ENCODE measurements at regions not wholly inside any gene's neighbourhood (a gene's known extent, or its start where the extent isn't known, plus 50 kb on each side); places are given as distances from the start of the nearest gene placed in this dataset.
"Not testable (repeated sequence)": the region's sequence is repeated elsewhere in the genome, so short reads cannot be mapped to it uniquely, and the experiment has no call there.

DNA sequence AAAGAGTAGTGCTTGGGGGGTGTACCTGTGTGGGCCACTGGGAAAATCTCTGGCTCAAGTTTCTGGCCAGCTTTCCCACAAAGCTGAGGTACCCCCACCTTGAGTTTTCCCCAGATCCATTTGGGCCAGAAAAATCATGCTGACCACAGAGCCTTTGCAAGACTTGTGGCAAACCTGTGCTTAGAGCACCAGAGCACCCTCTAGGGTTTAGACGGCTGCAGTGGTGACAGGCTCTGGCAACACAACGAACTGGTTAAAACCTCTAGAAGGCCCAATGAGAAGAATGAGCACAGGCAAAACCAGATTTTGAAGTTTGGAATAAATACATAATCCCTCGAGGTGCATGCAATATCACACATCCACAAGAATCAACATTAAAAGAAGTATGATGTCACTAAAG lies 290.7 kb upstream of the FOLH1 start:
- no peak for DNase-seq (ENCODE audit: low spot score)

DNA sequence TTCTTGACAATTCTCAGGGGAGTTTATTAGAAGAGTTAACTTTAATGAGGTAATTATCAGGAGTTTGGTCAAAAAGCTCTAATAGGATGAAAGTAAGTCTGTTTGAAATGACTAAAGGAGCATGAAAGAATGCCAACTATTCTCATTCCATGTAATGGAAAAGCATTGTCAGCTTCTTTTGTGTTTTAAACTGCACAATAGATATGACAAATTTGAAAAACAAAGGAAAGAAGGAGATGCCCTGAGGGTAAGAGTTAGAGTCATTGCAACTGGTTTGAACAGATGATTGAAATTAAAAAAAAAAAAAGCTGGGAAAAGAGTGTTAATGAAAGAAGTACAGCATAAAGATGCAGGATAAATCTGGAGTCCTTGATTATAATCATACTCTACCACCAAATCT lies 296.8 kb upstream of the FOLH1 start:
- DNase-seq (ENCODE audit: low spot score), result no peak

DNA sequence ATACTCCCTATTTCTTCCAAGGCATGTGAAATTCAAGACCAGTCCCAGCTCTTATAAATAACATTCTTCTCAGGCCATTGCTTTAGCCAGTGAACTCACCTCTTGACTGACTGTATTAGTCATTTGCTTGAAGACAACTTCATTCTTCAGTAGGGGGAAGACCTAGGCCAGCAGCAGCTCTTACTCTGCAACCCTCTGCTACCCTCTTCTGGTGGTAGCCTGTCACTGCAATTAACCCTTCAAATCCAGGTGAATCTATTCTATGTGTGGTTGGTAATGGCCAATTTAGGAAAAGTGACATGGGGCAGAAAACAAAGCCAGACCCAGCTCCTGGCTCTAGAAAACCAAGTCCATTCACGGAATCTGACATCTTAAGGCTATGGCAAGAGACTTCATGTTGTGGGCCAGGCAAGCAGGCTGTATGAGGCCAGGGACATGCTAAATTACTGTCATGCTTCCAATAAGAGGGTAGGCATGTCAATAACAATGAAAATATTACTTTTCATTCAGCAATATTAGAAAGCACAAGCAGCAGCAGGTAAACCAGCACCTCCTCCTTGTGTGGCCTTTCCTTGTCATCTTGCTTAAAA lies 317.9 kb upstream of the FOLH1 start:
- DNase-seq (ENCODE audit: low spot score), result peak; percentile 1

DNA sequence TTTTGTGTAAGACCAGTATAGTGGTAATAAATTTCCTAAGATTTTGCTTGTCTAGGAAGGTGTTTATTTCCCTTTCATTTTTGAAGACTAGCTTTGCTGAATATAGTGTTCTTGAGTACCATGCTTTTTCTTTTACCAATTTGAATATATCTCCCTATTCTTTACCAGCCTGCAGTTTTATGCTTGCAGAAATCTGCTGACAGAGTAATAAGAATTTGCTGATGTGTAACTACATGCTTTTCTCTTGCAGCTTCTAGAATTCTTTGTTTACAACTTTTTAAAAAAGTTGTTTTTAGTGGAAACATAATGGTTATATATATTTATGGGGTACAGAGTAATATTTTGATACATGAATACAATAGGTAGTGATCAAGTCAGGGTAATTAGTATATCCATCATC lies 324.8 kb upstream of the FOLH1 start:
- no peak for DNase-seq (ENCODE audit: low spot score)

DNA sequence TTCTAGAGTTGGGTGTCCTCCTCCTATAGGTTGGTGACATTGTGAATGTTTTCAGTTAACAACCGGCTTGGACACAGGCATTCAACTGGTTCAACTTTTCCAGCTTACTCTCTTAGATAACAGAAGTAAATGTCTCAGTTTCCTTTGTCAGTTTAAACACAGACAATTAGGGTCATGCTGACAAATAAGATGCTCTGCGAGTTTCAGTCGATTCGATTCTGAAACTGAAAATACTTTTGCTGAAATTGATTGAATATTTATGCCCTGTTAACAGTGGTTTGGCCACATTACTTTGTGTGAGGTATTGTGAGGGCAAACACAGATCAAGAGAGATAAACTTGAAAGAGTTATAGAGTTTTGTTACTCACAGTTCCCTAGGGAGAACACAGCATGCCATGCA lies 330.5 kb upstream of the FOLH1 start:
- DNase-seq (ENCODE audit: low spot score), result not testable (repeated sequence)

DNA sequence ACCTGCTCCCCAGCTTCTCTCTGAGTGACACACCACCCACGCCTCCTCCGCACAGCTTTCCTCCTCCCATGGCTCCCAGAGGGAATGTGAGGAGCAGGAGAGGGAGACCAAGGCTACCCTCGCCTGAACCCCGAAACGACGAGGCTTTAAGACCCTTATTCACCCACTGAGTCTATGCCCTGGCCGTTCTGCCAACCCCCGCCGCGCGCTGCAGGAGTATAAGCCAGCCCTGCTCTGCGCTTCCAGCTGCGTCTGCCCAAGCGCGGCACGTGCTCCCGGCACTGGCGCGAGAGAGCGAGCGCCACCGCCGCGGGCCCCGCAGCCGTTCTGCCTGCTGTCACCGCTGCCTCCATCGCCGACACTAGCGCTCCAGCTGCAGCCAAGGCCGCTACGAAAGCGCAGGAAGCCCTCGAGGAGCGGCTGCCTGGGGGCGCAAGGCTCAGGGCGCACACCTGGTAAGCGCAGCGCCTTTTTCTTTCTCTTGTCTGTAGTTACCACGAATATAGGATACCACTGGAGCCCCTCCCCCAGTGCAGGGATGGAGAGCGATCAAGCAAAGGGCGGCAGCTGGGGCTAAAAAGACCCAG lies 350.0 kb upstream of the FOLH1 start:
- DNase-seq (ENCODE audit: low spot score), result not testable (repeated sequence)

DNA sequence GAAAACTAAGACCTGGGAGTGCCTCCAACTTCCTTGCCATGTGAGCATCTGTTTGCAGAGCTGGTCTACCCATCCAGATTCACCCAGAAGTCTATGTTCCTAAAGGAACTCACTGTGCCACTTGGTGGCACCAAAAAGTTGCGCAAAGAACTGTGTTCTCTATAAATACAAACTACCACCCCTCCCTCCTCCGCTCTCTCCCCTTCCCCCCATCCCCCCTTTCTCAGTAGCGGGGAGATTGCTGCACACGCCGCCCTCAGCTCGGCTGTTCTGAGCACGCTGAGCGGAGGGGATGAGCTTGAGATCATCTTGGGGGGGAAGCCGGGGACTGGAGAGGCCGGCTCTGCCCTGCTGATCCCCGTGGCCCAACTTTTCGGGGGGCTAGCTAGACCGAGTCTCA lies 352.2 kb upstream of the FOLH1 start:
- not testable (repeated sequence) for DNase-seq (ENCODE audit: low spot score)

DNA sequence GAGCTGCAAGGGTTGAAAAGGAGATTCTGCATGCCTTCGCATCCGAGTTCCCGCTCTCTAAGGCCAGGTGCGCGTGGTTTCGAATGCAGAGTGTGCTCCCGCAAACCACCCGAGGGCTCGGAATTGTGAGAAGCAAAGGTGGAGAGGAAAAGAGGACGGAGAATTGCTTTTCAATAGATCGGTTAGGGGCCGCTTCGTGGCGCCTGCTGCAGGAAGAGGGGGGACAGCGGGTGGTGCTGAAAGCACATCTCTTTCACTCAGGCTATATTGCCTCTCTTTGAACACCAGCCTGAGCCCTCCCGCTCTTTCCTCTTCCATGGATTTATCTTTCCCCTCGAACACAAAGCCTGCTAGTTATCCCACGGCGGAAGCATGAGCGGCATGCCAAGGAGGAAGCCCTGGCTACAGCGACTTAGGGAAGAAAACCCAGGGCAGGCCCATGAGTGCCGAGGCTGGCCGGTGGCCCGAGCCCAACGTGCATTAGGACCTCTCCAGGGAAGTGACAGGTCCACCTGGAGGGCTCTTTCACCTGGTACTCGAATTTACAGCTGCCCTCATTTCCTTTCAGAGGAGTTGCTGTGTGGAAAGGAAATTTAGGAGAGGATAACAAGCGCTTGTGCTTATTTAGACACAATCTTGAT lies 353.0 kb upstream of the FOLH1 start:
- not testable (repeated sequence) for DNase-seq (ENCODE audit: low spot score)

DNA sequence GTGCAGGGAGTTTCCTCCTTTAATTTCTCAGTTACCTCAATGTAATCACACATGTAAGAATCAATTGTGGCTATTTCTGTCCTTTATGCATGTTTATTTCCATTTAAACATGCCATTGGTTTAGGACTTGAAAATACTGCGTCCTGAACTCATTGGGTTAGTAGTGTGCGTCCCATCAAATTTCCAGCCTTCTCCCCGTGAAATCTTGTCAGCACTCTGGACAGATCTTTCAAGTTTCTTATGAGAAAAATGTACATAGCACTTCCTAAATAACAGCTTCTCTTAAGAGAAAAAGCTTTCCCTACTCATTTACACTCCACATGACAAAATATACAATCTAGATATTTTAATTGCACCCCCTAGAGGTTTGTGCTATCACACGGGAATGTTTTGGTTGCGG lies 353.9 kb upstream of the FOLH1 start:
- DNase-seq (ENCODE audit: low spot score), result not testable (repeated sequence)

DNA sequence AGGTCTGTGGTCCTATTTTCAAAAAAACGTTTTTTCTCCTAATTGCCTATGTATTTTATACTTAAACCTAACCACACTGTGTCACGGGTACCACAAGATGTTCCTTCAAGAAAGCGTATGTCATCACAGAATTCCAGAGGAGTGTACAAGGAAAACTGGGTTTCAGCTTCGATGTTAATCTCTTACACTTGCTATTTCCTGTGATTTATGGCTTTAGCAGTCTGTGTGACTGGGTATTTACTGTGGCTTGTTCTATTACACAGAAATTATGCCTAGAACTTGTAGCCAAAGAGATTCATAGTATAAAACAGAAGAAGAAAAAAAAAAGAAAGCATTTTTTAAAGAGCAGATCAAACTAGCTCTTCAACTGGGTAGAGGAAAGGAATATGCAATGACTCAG lies 371.1 kb upstream of the FOLH1 start:
- DNase-seq (ENCODE audit: low spot score), result not testable (repeated sequence)

DNA sequence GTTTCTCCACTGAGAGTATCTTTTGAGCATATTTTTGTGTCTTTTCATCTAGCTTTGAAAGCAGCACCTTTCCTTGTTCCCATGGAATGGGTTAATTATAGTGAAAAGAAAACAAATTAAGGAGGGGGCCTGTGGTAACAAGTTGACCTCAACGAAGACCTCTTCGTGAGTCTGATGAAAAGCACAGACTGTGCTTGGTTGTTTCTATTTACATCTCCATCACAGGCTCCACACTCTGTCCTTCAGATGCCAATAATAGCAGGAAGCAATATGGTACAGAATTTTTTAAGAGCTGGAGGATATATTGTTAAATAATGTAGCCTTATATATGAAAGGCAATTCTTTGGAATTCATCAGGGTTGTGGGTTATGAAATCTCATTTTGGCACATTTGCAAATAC lies 366.7 kb upstream of the OR4C13 start:
- not testable (repeated sequence) for DNase-seq (ENCODE audit: low spot score)

DNA sequence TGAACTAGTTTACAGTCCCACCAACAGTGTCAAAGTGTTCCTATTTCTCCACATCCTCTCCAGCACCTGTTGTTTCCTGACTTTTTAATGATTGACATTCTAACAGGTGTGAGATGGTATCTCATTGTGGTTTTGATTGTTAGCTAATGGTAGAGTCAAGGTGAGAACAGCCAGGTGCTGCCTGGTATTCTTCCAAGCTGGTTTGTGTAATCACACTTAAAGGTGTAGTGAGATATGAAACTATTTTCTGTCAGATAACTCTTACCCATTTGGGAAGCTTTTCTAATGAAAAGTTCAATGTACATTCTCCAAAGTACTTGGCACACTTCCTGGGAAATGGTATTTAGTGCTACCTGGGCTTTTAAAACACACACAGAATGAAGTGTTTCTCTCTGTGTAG lies 343.3 kb upstream of the OR4C13 start:
- not testable (repeated sequence) for DNase-seq (ENCODE audit: low spot score)

DNA sequence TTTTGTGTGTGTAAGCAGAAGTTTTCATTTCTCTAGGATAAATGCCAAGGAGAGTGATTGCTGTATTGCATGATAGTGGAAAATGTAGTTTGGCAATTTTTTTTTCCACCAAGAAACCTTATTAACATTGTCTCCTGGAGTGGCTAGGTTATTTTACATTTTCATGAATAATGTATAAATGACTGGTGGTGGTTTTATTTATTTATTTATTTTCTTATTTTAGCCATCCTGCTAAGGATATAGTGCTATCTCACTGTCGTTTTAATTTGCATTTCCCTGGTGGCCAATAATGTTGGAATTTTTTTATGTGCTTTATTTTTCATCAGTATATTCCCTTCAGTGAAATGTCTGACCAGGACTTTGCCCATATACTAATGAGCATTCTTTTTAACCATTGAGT lies 328.3 kb upstream of the OR4C13 start:
- not testable (repeated sequence) for DNase-seq (ENCODE audit: low spot score)

DNA sequence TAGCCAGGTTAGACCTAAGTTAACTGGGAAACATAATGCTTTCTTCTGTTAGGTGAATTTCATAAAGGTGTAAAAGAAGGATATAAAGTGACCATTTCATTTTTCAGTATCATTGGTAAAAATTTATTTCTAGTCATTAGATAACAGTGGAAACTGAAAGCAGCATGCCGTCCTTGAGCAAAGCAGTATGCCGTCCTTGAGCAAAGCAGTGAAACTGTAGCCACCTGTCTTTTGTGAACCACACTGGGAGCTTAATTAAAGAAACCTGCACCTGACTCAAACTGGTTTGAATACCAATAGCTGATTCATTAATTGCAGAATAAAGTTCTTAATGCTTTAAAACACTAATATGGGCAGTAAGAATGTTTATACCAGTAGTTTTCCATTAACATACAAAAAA lies 281.5 kb upstream of the OR4C13 start:
- DNase-seq (ENCODE audit: low spot score), result not testable (repeated sequence)

DNA sequence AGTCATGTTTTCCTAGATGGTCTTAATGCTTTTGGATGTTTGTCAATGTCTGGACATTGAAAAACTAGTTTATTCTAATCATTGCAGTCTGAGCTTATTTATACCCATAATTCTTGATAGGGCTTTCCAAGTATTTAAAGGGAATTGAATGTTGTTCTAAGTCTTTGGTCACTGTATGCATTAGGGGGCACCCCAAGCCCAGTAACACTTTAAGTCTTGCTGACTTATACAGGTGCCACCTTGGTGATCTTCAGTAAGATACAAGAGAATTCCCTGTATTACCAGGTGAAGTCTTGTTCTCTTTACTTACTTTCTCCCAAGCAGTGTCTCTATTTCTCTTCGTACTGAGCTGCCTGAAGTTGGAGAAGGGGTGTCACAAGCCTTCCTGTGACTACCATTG lies 250.1 kb upstream of the OR4C13 start:
- not testable (repeated sequence) for DNase-seq (ENCODE audit: low spot score)

DNA sequence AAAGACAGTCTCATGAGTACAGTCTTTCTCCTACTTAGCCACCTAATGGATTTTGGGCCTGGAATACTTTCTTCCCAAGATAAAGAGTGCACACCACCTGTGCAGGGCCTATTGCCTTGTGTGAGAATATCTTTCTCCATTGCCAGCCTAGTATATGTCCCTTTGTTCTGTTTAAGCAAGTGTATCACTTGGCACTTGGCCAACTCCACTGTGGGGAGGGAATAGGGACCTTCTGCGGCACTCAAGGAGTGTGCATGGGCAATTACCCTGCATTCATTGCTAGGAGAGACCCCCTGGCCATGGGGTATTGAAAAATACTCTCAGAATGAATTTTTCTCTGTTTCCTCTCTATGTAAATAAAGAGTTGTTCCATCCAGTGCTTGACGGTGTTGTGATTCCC lies 201.7 kb upstream of the OR4C13 start:
- not testable (repeated sequence) for DNase-seq (ENCODE audit: low spot score)

DNA sequence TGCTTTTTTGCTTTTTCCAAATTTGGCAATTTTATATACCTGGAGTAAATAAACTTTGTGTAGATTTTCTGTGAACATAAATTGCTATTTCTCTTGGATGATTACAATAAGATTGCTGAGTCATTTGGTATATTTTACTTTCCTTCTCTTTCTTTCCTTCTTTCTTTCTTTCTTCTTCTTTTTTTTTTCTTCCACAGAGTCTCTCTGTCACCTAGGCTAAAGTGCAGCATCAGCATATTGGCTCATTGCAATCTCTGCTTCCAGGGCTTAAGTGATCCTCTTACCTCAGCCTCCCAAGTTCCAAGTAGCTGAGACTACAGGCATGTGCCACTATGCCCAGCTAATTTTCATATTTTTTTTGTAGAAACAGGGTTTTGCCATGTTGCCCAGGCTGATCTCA lies 201.2 kb upstream of the OR4C13 start:
- not testable (repeated sequence) for DNase-seq (ENCODE audit: low spot score)

DNA sequence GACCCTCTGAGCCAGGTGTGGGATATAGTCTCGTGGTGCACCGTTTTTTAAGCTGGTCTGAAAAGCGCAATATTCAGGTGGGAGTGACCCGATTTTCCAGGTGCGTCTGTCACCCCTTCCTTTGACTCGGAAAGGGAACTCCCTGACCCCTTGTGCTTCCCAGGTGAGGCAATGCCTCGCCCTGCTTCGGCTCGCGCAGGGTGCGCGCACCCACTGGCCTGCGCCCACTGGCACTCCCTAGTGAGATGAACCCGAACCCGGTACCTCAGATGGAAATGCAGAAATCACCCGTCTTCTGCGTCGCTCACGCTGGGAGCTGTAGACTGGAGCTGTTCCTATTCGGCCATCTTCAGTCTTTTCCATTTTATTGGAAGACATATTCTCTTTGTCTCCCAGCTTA lies 171.4 kb upstream of the OR4C13 start:
- not testable (repeated sequence) for DNase-seq (ENCODE audit: low spot score)

DNA sequence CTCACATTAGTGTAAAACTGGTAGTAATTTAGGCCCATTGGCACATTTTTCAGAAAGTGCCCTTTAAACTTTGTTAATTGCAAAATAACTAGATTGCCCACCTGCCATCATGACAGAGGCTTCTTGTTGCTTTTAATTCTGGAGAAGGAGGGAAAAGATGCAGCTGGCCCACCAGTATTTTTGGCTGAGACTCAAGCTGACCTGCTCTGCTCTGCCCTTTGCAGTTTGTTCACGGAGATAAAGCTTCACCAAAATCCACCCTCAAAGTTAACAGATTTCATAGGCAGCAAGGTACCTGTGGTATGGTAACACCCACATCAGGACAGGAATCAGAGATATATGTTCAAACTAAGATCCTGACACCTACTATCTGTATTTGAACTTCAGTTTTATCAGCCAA lies 170.2 kb upstream of the OR4C13 start:
- not testable (repeated sequence) for DNase-seq (ENCODE audit: low spot score)

DNA sequence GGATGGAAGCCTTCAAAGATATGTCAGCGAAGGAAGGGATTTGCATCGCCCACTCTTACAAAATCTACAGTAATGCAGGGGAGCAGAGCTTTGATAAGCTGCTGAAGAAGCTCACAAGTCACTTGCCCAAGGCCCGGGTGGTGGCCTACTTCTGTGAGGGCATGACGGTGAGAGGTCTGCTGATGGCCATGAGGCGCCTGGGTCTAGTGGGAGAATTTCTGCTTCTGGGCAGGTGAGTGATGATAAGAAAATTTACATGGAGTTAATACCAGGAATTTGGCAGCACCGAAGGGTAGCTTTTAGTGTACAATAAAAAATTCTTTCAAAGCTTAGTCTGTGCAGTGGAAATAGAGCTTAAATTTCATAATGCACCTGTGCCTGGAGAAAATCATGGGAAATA lies 168.3 kb upstream of the OR4C13 start:
- DNase-seq (ENCODE audit: low spot score), result not testable (repeated sequence)

DNA sequence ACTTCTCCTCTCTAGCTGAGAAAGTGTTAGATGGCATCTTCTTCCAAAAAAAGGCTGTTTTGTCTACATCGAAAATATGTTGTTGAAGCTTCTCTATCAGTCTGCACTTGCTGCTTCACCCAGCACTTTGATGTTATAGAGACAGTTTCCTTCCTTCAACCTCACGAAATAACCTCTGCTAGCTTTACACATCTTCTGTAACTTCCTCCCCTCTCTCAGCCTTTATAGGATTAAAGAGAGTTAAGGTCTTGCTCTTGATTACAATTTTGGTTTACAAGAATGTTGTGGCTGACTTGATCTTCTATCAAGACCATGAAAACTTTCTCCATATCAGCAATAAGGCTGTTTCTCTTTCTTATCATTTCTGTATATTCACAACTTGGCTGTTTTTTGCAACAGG lies 162.4 kb upstream of the OR4C13 start:
- not testable (repeated sequence) for DNase-seq (ENCODE audit: low spot score)

DNA sequence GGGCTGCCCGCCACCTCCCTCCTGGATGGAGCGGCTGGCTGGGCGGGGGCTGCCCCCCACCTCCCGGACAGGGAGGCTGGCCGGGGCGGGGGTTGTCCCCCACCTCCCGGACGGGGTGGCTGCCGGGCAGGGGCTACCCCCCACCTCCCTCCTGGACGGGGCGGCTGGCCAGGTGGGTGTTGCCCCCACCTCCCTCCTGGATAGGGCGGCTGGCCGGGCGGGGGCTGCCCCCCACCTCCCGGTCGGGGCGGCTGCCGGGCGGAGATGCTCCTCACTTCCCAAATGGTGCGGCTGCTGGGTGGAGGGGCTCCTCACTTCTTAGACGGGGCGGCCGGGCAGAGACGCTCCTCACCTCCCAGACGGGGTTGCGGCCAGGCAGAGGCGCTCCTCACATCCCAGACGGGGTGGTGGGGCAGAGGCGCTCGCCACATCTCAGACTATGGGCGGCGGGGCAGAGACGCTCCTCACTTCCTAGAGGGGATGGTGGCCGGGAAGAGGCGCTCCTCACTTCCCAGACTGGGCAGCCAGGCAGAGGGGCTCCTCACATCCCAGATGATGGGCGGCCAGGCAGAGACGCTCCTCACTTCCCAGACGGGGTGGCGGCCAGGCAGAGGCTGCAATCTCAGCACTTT lies 153.9 kb upstream of the OR4C13 start:
- DNase-seq (ENCODE audit: low spot score), result not testable (repeated sequence)
